NCI-H526 treated with DMSO at 0.1 percent for 48 hours (cell line): ENCODE measurements at regions not wholly inside any gene's neighbourhood (a gene's known extent, or its start where the extent isn't known, plus 50 kb on each side); places are given as distances from the start of the nearest gene placed in this dataset.

Experiments used
- DNase-seq: peaks from one replicate; lab custom pipeline; 2025; lab: John Stamatoyannopoulos, UW

- DNase-seq, result no peak
Observed at GRCh38 chr6:40973304-40973703, 65.7 kb downstream of the UNC5CL start.

- DNase-seq, result no peak
Observed at GRCh38 chr6:40972814-40973213, 66.2 kb downstream of the UNC5CL start.

- DNase-seq, result no peak
Observed at GRCh38 chr6:40972190-40972589, 66.8 kb downstream of the UNC5CL start.

- DNase-seq, result no peak
Observed at GRCh38 chr6:40968620-40969164, 70.3 kb downstream of the UNC5CL start.

GRCh38 chr6:40966860-40967259 is 72.2 kb downstream of the UNC5CL start:
- DNase-seq, result no peak

GRCh38 chr6:40965046-40965445 is 74.0 kb downstream of the UNC5CL start:
- no peak for DNase-seq

GRCh38 chr6:40963019-40963418 is 76.0 kb downstream of the UNC5CL start:
- DNase-seq, result no peak

GRCh38 chr6:40962241-40962640 is 76.8 kb downstream of the UNC5CL start:
- DNase-seq, result no peak

- no peak for DNase-seq
Observed at GRCh38 chr6:40961831-40962230, 77.2 kb downstream of the UNC5CL start.

GRCh38 chr6:40960742-40961430 is 78.1 kb downstream of the UNC5CL start:
- no peak for DNase-seq

GRCh38 chr6:40959781-40960327 is 79.2 kb downstream of the UNC5CL start:
- no peak for DNase-seq

GRCh38 chr6:40958738-40959137 is 80.3 kb downstream of the UNC5CL start:
- no peak for DNase-seq

GRCh38 chr6:40957616-40958492 is 81.2 kb downstream of the UNC5CL start:
- no peak for DNase-seq

GRCh38 chr6:40956936-40957335 is 82.1 kb downstream of the UNC5CL start:
- no peak for DNase-seq

GRCh38 chr6:40955178-40955545 is 83.9 kb downstream of the UNC5CL start:
- no peak for DNase-seq

GRCh38 chr6:40954446-40955177 is 84.4 kb downstream of the UNC5CL start:
- no peak for DNase-seq

GRCh38 chr6:40953486-40953885 is 85.5 kb downstream of the UNC5CL start:
- DNase-seq, result no peak

- no peak for DNase-seq
Observed at GRCh38 chr6:40950986-40951698, 87.9 kb downstream of the UNC5CL start.

GRCh38 chr6:40948570-40948969 is 90.5 kb downstream of the UNC5CL start:
- DNase-seq, result no peak

- no peak for DNase-seq
Observed at GRCh38 chr6:40947876-40948526, 91.0 kb downstream of the UNC5CL start.

GRCh38 chr6:40946738-40947301 is 92.2 kb downstream of the UNC5CL start:
- DNase-seq, result no peak
